ENCODE measurements at regions not wholly inside any gene's neighbourhood (a gene's known extent, or its start where the extent isn't known, plus 50 kb on each side); places are given as distances from the start of the nearest gene placed in this dataset.

DNA sequence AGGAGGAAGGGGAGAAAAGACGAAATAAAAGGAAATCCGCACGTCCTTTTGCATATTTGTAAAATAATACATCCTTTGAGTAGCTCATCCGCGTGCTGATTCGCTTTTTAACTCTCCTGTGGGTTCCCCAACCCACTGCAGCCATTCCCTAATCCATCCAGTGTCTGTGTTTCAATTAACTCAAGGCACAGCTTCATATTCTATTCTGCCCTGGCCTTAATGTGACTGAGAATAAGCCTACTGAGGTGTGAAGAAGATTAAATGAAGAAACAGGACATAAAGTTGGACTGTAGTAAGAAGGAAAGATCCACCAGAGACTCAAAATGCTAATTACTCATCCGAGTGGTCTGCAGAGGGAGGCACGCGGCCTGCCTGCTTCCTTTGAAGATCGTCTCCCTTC is 161.4 kb upstream of the SH3BP4 start:
- H3K4me1 ChIP-seq (ENCODE audit: insufficient read depth, low read length), result peaks cover 10% of the 10 kb centered on the region
- no peak overlapping the region for H3K4me3 Mint-ChIP-seq

More for the DNA sequence above, 161.4 kb upstream of the SH3BP4 start:
- Histone ChIP-seq H3K18ac (ENCODE audit: insufficient read length, low read depth, low read length) (no peak overlapping the region), H3K79me2 (ENCODE audit: insufficient read depth, low read length) (no peaks in the 10 kb centered on the region), H2BK15ac (ENCODE audit: low read depth, low read length) (no peak overlapping the region), H2BK120ac (ENCODE audit: low read depth, low read length, poor library complexity, severe bottlenecking) (no peak overlapping the region), H3K27ac (ENCODE audit: insufficient read length, low read depth, low read length) (no peak overlapping the region), H3K56ac (ENCODE audit: insufficient read length, low read depth, low read length) (no peak overlapping the region), H3K9ac (ENCODE audit: extremely low read depth, insufficient read length, low read length) (no peak overlapping the region), H3K79me1 (ENCODE audit: insufficient read depth, low read depth, low read length, poor library complexity, severe bottlenecking) (no peaks in the 10 kb centered on the region), H3K4me2 (ENCODE audit: insufficient read depth, insufficient read length, low read length) (no peak overlapping the region), H2AFZ (ENCODE audit: low read length) (no peak overlapping the region), H4K5ac (ENCODE audit: insufficient read length, low read depth, low read length) (no peak overlapping the region), H3K9me3 (ENCODE audit: control insufficient read depth, low read depth, low read length) (no peaks in the 10 kb centered on the region), H4K91ac (ENCODE audit: insufficient read length, low read depth, low read length) (no peak overlapping the region), H2BK20ac (ENCODE audit: low read depth, low read length, poor library complexity, severe bottlenecking) (no peak overlapping the region), H3K14ac (ENCODE audit: insufficient read depth, low read length) (no peak overlapping the region), H2BK12ac (ENCODE audit: insufficient read length, low read depth, low read length) (no peak overlapping the region), H2BK5ac (ENCODE audit: insufficient read length, low read length) (no peak overlapping the region), H3T11ph (ENCODE audit: low read length) (no peak overlapping the region), H4K20me1 (ENCODE audit: control insufficient read depth, insufficient read depth, insufficient read length) (no peaks in the 10 kb centered on the region), H3K23ac (ENCODE audit: insufficient read length, low read depth, low read length) (no peak overlapping the region), H4K8ac (replicated peaks; ENCODE audit: insufficient read length, low read depth, low read length) (no peak overlapping the region), H3K4ac (ENCODE audit: low read depth, low read length) (no peak overlapping the region), H3K23me2 (ENCODE audit: insufficient read length, low read depth, low read length, poor library complexity, severe bottlenecking) (no peaks in the 10 kb centered on the region), H2AK5ac (ENCODE audit: insufficient read length, low read length) (no peak overlapping the region), H3K27me3 (ENCODE audit: insufficient read depth, low read length) (no peaks in the 10 kb centered on the region)
- DNase-seq, result no peak
- H3K4me1 Mint-ChIP-seq, result peaks cover 53 to 54% of the 10 kb centered on the region in 2 experiments
- WGBS (ENCODE audit: extremely low coverage, insufficient read length, low lambda C conversion rate), result no CpG with 5 or more reads among the region's 10 CpGs
- H3K9me3 Mint-ChIP-seq, result no peaks in the 10 kb centered on the region; a peak in 1 of 5 replicates
- no peak overlapping the region for H3K27ac Mint-ChIP-seq
- TF ChIP-seq, protein P1, sequence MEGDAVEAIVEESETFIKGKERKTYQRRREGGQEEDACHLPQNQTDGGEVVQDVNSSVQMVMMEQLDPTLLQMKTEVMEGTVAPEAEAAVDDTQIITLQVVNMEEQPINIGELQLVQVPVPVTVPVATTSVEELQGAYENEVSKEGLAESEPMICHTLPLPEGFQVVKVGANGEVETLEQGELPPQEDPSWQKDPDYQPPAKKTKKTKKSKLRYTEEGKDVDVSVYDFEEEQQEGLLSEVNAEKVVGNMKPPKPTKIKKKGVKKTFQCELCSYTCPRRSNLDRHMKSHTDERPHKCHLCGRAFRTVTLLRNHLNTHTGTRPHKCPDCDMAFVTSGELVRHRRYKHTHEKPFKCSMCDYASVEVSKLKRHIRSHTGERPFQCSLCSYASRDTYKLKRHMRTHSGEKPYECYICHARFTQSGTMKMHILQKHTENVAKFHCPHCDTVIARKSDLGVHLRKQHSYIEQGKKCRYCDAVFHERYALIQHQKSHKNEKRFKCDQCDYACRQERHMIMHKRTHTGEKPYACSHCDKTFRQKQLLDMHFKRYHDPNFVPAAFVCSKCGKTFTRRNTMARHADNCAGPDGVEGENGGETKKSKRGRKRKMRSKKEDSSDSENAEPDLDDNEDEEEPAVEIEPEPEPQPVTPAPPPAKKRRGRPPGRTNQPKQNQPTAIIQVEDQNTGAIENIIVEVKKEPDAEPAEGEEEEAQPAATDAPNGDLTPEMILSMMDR (conservative IDR thresholded peaks at IDR 0.05), result no peak
- H3K36me3 Mint-ChIP-seq (ENCODE audit: insufficient read depth in 1 of 3, low read depth in 3 of 3), result no peaks in the 10 kb centered on the region
- H3K27me3 Mint-ChIP-seq (ENCODE audit: low read depth), result peaks cover 35% of the 10 kb centered on the region
